RWPE1 (cell line): ENCODE measurements at regions not wholly inside any gene's neighbourhood (a gene's known extent, or its start where the extent isn't known, plus 50 kb on each side); places are given as distances from the start of the nearest gene placed in this dataset.

Source experiments
- CTCF ChIA-PET: fragments of 350-600 bp; sonication (Branson Sonifier 250); formaldehyde crosslinking; extraction: SDS; loops from one replicate; lab custom pipeline; 2021; lab: Yijun Ruan, JAX
- POLR2A ChIA-PET: fragments of 400-600 bp; formaldehyde crosslinking; extraction: SDS; loops from one replicate; lab custom pipeline; 2020; ENCODE audit warnings: antibody characterized with exemption; ENCODE audit not compliant: low non-redundant PET; lab: Yijun Ruan, JAX
- DNase-seq: peaks from one replicate; pipeline ENCODE4 v3.0.0; 2012; ENCODE audit warnings: low spot score
- H3K27ac ChIP-seq: fragments of 450-650 bp; 2 replicates; pipeline ENCODE4 v1.5.1; 2017
- TF ChIP-seq, protein P1 (sequence below): fragments of 450-650 bp; conservative IDR thresholded peaks from 2 replicates; pipeline ENCODE4 v1.5.1; 2017; ENCODE audit warnings: low read depth, mild to moderate bottlenecking

DNA sequence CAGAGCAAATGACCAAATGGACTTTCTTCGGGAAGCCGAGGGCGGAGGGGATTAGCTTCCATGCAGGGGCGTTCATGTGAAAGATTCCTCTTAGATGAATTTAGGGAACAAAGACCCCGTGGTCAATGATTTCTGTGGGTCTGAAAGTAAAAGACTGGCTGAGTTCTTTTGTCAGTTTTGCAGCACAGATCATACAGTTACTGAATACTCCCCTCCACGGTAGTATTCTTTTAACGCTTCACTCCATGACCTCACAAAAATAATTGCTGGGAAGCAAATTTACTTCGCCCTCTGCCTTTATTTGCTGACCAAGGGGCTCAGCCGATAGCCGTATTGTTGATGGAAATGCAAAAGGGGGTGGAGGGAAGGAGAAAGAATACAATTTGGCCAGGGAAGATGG is 86.0 kb upstream of the SALL4 start:
- no peak for DNase-seq

DNA sequence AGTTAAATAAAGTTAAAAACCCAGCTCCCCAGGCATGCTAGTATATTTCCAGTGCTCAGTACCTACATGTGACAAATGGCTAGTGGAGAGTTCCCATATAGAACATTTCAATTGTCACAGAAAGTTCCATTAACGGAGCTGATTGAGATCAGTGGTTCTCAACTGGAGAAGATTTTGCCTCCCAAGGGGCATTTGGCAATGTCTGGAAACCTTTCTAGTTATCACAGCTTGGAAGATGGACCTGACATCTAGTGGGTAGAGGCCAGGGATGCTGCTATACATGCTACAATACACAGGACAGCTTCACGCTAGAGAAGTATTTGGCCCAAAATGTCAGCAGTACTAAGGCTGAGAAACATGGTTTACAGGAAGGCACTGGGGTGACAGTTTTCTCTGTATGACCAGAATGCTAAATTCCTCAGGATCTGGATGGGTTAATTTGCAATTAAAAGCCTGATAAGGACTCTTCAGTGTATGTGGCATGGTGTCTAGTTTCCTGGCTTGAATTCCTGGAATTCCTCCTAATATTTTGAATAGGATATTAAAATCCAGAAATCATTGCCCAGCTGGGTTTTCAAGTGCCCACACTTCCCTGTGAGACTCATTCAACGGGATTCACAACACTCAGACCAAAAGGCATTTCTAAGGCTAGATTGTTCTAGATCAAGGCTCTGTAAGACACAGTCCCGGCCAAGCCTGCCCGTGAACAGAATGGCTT is 84.7 kb upstream of the SALL4 start:
- H3K27ac ChIP-seq = no peak overlapping the region
- no peak for DNase-seq

More for the DNA sequence above, 86.0 kb upstream of the SALL4 start:
- TF ChIP-seq, protein P1, sequence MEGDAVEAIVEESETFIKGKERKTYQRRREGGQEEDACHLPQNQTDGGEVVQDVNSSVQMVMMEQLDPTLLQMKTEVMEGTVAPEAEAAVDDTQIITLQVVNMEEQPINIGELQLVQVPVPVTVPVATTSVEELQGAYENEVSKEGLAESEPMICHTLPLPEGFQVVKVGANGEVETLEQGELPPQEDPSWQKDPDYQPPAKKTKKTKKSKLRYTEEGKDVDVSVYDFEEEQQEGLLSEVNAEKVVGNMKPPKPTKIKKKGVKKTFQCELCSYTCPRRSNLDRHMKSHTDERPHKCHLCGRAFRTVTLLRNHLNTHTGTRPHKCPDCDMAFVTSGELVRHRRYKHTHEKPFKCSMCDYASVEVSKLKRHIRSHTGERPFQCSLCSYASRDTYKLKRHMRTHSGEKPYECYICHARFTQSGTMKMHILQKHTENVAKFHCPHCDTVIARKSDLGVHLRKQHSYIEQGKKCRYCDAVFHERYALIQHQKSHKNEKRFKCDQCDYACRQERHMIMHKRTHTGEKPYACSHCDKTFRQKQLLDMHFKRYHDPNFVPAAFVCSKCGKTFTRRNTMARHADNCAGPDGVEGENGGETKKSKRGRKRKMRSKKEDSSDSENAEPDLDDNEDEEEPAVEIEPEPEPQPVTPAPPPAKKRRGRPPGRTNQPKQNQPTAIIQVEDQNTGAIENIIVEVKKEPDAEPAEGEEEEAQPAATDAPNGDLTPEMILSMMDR = no peak
- H3K27ac ChIP-seq = no peak overlapping the region
- ChIA-PET POLR2A (interaction anchor here (0.7 kb wide), 1 partner anchor 30 kb away, joined by 19 read pairs; no protein-coding TSS in a partner anchor), CTCF (no interaction called here)

DNA sequence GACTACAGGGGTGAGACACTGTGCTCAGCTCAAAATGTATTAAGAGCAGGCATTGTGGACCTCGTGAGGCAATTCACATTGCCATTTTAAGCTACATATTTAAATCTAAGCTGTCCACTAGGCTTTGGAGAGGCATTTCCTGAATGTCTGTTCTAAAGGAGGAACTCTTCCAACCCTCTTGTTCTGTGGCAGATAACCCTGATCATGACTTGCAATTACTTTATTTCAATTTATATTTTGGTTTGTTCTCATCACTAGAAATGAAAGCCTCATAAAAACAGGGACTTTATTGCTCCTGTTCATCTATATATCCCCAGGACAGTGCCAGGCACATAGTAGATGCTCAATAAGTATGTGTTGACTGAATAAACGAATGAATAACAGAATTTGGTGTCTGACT is 84.0 kb upstream of the SALL4 start:
- ChIA-PET POLR2A (no interaction called here), CTCF (no interaction called here)
- no peak for DNase-seq
- TF ChIP-seq, protein P1 = no peak
- no peak overlapping the region for H3K27ac ChIP-seq

More for the DNA sequence above, 84.7 kb upstream of the SALL4 start:
- ChIA-PET POLR2A (no interaction called here), CTCF (interaction anchor here (0.6 kb wide), 1 partner anchor 27 kb away, joined by 5 read pairs; no protein-coding TSS in a partner anchor)
- TF ChIP-seq, protein P1 = no peak

DNA sequence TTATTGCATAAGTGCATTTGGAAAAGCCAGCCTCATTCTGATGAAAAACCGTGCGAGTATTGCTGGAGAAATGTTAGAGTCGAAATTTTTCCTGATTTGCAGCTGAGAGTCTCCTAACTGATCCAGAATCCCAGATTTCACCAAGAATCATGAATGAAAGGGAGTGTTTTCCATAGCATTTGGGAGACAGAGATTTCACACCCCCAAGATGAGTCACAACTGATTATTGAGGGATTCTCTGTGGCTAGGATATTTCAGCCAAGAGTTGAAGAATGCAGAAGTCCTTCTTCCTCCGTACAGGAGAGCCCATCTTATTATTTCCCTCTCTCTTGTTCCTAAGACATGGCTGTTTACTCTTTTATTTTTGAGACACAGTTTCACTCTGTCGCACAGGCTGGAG is 82.2 kb upstream of the SALL4 start:
- no peak for DNase-seq
- ChIA-PET POLR2A (no interaction called here), CTCF (interaction anchor here (1.1 kb wide), 1 partner anchor 11 kb away, joined by 3 read pairs; no protein-coding TSS in a partner anchor)
- TF ChIP-seq, protein P1 = no peak
- H3K27ac ChIP-seq = no peak overlapping the region

DNA sequence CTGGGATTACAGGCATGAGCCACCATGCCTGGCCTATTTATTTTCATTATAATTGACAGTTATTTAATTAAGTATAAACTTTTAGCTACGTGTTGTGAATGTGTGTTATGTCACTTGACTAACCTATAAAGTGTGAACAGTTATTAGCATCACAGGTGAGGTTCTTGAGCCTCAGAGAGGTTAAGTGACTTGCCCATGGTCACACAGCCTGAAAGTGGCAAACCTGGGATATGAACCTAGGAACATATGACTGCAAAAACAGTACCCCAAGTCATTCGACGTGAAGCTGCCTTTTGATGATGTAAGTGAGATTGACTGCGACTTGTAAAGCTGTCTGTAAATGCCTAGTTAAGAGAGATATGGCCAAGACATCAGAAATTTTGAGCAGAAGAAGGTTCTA is 77.9 kb upstream of the SALL4 start:
- ChIA-PET POLR2A (no interaction called here), CTCF (interaction anchor here (0.7 to 0.9 kb wide), 3 partner anchors 9 to 311 kb away, joined by 3 read pairs; partner anchors contain the start of gene ZFP64)
- DNase-seq = no peak
- H3K27ac ChIP-seq = no peak overlapping the region
- TF ChIP-seq, protein P1 = no peak

DNA sequence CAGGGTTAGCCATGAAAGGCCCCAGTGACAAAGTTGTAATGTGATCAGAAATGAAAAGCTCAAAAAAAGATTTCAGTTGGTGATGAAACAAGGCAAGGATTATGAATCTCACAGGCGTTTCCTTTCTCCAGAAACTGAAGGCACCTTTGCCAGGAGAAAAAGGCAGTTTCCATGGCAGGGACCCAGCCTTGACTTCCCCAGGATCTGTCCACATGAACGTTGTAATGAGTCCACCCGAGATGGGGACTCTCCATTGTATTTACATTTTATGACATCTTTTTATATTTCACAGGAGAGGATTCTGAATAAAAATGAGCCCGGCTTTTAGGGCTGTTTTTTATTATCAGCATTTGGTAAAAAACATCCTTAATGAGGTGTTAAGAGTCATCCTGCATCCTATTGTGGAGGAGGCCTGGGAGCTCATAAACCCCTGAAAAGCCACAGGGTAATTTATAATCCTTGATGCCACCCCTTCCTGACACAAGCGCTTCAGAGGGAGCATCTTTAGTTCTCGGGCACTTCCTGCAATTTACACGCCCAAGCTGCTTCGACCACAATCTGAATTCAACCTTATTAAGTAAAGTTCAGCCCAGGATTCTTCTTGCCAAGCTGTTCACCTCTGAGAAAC is 74.1 kb upstream of the SALL4 start:
- TF ChIP-seq, protein P1 = no peak
- no peak for DNase-seq
- H3K27ac ChIP-seq = no peak overlapping the region
- ChIA-PET POLR2A (no interaction called here), CTCF (interaction anchor here (0.5 kb wide), 1 partner anchor 176 kb away, joined by 3 read pairs; no protein-coding TSS in a partner anchor)
